H1 (cell line): ENCODE measurements at regions not wholly inside any gene's neighbourhood (a gene's known extent, or its start where the extent isn't known, plus 50 kb on each side); places are given as distances from the start of the nearest gene placed in this dataset.

ENCODE experiments used
- CTCF ChIA-PET: fragments of 300-600 bp; sonication (Branson Sonifier 250); formaldehyde crosslinking; loops from one replicate; lab custom pipeline; 2021; ENCODE audit not compliant: partially characterized antibody; lab: Charles Lee
- POLR2A ChIA-PET: fragments of 300-600 bp; sonication (Branson Sonifier 250); formaldehyde crosslinking; loops from one replicate; lab custom pipeline; 2021; ENCODE audit warnings: inconsistent platforms; ENCODE audit not compliant: partially characterized antibody; lab: Charles Lee
- DNase-seq, 2 experiments: peaks; one replicate each; pipeline versions ENCODE4 v3.0.0 to v3.0.0-alpha.2; 2010 to 2022; ENCODE audit warnings: low spot score in 2 of 2, low read depth in 1 of 2, mixed read lengths in 1 of 2
- FAIRE-seq: peaks from 2 replicates; lab custom pipeline; 2011; peaks lifted over from hg19 to GRCh38; lab: Jason Lieb, UNC
- H2AFZ ChIP-seq: 2 replicates; pipeline ENCODE4 v1.8.1; 2012; ENCODE audit warnings: low read length, inconsistent platforms
- H2AK5ac ChIP-seq: 2 replicates; pipeline ENCODE4 v1.6.1; 2013; ENCODE audit warnings: low read depth, low read length
- H2BK120ac ChIP-seq: replicated peaks from 2 replicates; pipeline ENCODE3; 2013; ENCODE audit warnings: low read depth, low read length, inconsistent platforms
- H2BK12ac ChIP-seq: 2 replicates; pipeline ENCODE4 v1.6.1; 2013; ENCODE audit warnings: low read depth, low read length
- H2BK15ac ChIP-seq: 2 replicates; pipeline ENCODE4 v1.6.1; 2013; ENCODE audit warnings: low read length
- H2BK20ac ChIP-seq: 2 replicates; pipeline ENCODE4 v1.6.1; 2013; ENCODE audit warnings: low read length
- H2BK5ac ChIP-seq: 2 replicates; pipeline ENCODE4 v1.6.1; 2013; ENCODE audit warnings: low read depth, low read length
- H3K14ac ChIP-seq: 2 replicates; pipeline ENCODE4 v1.6.1; 2013; ENCODE audit warnings: inconsistent platforms; ENCODE audit not compliant: insufficient read length
- H3K18ac ChIP-seq: 2 replicates; pipeline ENCODE4 v1.6.1; 2013; ENCODE audit warnings: low read length; ENCODE audit errors: extremely low read depth
- H3K23ac ChIP-seq: 2 replicates; pipeline ENCODE4 v1.6.1; 2013; ENCODE audit warnings: inconsistent platforms; ENCODE audit not compliant: insufficient read length
- H3K23me2 ChIP-seq: 2 replicates; pipeline ENCODE4 v1.6.1; 2013; ENCODE audit warnings: low read depth, low read length
- H3K27ac ChIP-seq: 2 replicates; pipeline ENCODE4 v1.6.1; 2011; ENCODE audit warnings: low read depth, low read length, inconsistent platforms
- H3K27me3 ChIP-seq, 4 experiments: replicated peaks in 1 of 4; 1 replicate in 1 of 4; 2 replicates in 3 of 4; pipeline versions ENCODE4 v1.6.1 to v1.8.1; 2011 to 2013; ENCODE audit warnings: low read length in 3 of 4, mild to moderate bottlenecking in 3 of 4, inconsistent platforms in 2 of 4, mixed read lengths in 2 of 4, moderate library complexity in 1 of 4; ENCODE audit not compliant: control insufficient read depth in 3 of 4, insufficient read depth in 3 of 4; ENCODE audit errors: extremely low read depth in 1 of 4
- H3K36me3 ChIP-seq, 4 experiments: 2 replicates each; pipeline versions ENCODE4 v1.6.1 to v1.8.1; 2011 to 2013; ENCODE audit warnings: mild to moderate bottlenecking in 4 of 4, low read length in 3 of 4, moderate library complexity in 2 of 4, control low read depth in 1 of 4, inconsistent platforms in 1 of 4; ENCODE audit not compliant: insufficient read depth in 4 of 4, control insufficient read depth in 2 of 4
- H3K4ac ChIP-seq: replicated peaks from 2 replicates; pipeline ENCODE3; 2013; ENCODE audit warnings: low read length, low read depth, mixed read lengths, inconsistent platforms; ENCODE audit not compliant: insufficient read length
- H3K4me1 ChIP-seq, 4 experiments: replicated peaks in 1 of 4; 1 replicate in 1 of 4; 2 replicates in 3 of 4; pipeline versions ENCODE4 v1.6.1 to v1.8.1; 2011 to 2013; ENCODE audit warnings: low read length in 3 of 4, inconsistent platforms in 2 of 4, mixed read lengths in 1 of 4; ENCODE audit not compliant: insufficient read depth in 4 of 4, control insufficient read depth in 3 of 4
- H3K4me2 ChIP-seq, 2 experiments: 2 replicates each; pipeline versions ENCODE4 v1.6.1 to v1.8.1; 2011 to 2013; ENCODE audit warnings: low read depth in 2 of 2, low read length in 2 of 2, control low read depth in 1 of 2, inconsistent platforms in 1 of 2, mild to moderate bottlenecking in 1 of 2; ENCODE audit not compliant: insufficient read depth in 1 of 2
- H3K4me3 ChIP-seq, 4 experiments: fragments of 200-600, 300-600 bp in 1 of 4; sonication (generic), shearing (Covaris generic), sonication (Bioruptor Twin) in 1 of 4; 2 replicates each; pipeline versions ENCODE4 v1.5.1 to v1.8.1; 2011 to 2016; ENCODE audit warnings: low read length in 4 of 4, low read depth in 3 of 4, control low read depth in 2 of 4, inconsistent platforms in 2 of 4, mild to moderate bottlenecking in 2 of 4, mixed read lengths in 1 of 4, moderate library complexity in 1 of 4; ENCODE audit not compliant: insufficient read depth in 2 of 4; ENCODE audit errors: extremely low read depth in 1 of 4
- H3K56ac ChIP-seq: replicated peaks from 2 replicates; pipeline ENCODE3; 2013; ENCODE audit warnings: low read depth, mild to moderate bottlenecking, mixed read lengths, low read length, inconsistent platforms; ENCODE audit not compliant: insufficient read length
- H3K79me1 ChIP-seq: 2 replicates; pipeline ENCODE4 v1.6.1; 2013; ENCODE audit warnings: low read depth, low read length, control low read depth
- H3K79me2 ChIP-seq, 2 experiments: 2 replicates each; pipeline versions ENCODE4 v1.6.1 to v1.8.1; 2012 to 2013; ENCODE audit warnings: low read length in 2 of 2, mild to moderate bottlenecking in 2 of 2, inconsistent platforms in 1 of 2; ENCODE audit not compliant: insufficient read depth in 2 of 2, control insufficient read depth in 1 of 2
- H3K9ac ChIP-seq, 4 experiments: replicated peaks in 1 of 4; 1 replicate in 1 of 4; 2 replicates in 3 of 4; pipeline versions ENCODE4 v1.6.1 to v1.8.1; 2011 to 2013; ENCODE audit warnings: low read depth in 3 of 4, low read length in 3 of 4, control low read depth in 2 of 4, mild to moderate bottlenecking in 2 of 4, moderate library complexity in 2 of 4, inconsistent platforms in 1 of 4; ENCODE audit errors: extremely low read depth in 1 of 4
- H3K9me3 ChIP-seq, 2 experiments: 2 replicates each; pipeline versions ENCODE4 v1.6.1 to v1.8.1; 2012 to 2013; ENCODE audit warnings: mild to moderate bottlenecking in 2 of 2, moderate library complexity in 2 of 2, control low read depth in 1 of 2, inconsistent platforms in 1 of 2, low read depth in 1 of 2, low read length in 1 of 2, mixed read lengths in 1 of 2; ENCODE audit not compliant: insufficient read depth in 2 of 2
- H4K20me1 ChIP-seq, 2 experiments: replicated peaks in 1 of 2; 2 replicates each; pipeline versions ENCODE3 to v1.8.1; 2011 to 2013; ENCODE audit warnings: inconsistent platforms in 2 of 2, low read length in 2 of 2, mild to moderate bottlenecking in 1 of 2; ENCODE audit not compliant: insufficient read depth in 2 of 2, control insufficient read depth in 1 of 2
- H4K5ac ChIP-seq: 2 replicates; pipeline ENCODE4 v1.6.1; 2013; ENCODE audit warnings: low read length, low read depth, mixed read lengths, inconsistent platforms; ENCODE audit not compliant: insufficient read length
- H4K8ac ChIP-seq: 2 replicates; pipeline ENCODE4 v1.8.0; 2013; ENCODE audit warnings: mild to moderate bottlenecking, moderate library complexity, low read length, inconsistent platforms; ENCODE audit not compliant: insufficient read depth; ENCODE audit errors: extremely low read depth
- H4K91ac ChIP-seq: replicated peaks from 2 replicates; pipeline ENCODE3; 2013; ENCODE audit warnings: low read length, mixed read lengths, inconsistent platforms; ENCODE audit not compliant: insufficient read length
- GABPA ChIP-seq: IDR thresholded peaks from 2 replicates; pipeline ENCODE4 v1.6.1; 2011; ENCODE audit warnings: mild to moderate bottlenecking, low read length, moderate library complexity, borderline replicate concordance; ENCODE audit not compliant: insufficient read depth
- USF2 ChIP-seq: IDR thresholded peaks from 2 replicates; pipeline ENCODE4 v1.6.1; 2011; ENCODE audit warnings: low read length, improper control_type of control experiment
- WGBS, 2 experiments: shearing (Covaris generic) in 1 of 2; methylation state at CpG; one replicate each; pipeline versions ENCODE4 v1.1.6 to v1.1.7; 2013 to 2015; ENCODE audit warnings: low lambda C conversion rate in 2 of 2, mixed read lengths in 2 of 2, inconsistent platforms in 1 of 2, low coverage in 1 of 2, missing lambda C conversion rate in 1 of 2; ENCODE audit not compliant: insufficient replicate concordance in 2 of 2, insufficient coverage in 1 of 2, insufficient read length in 1 of 2; ENCODE audit errors: extremely low coverage in 1 of 2, missing lambda C conversion rate in 1 of 2; 5-methylcytosine and 5-hydroxymethylcytosine counted together

- H2AFZ ChIP-seq = no peak overlapping the region
- H3K79me2 ChIP-seq = peaks cover 0 to 73% of the 10 kb centered on the region in 2 experiments; a peak in 3 of 4 replicates
- H3K36me3 ChIP-seq = no peaks in the 10 kb centered on the region
- peak overlapping the region; percentile 79 for H3K18ac ChIP-seq
- no peak overlapping the region for H3K14ac ChIP-seq
- H3K9ac ChIP-seq = no peak overlapping the region
- peaks cover 8 to 23% (median 16%) of the 10 kb centered on the region in 4 experiments for H3K27me3 ChIP-seq
- DNase-seq (no peak), FAIRE-seq (no peak)
- CTCF ChIA-PET = interaction anchor here (1.2 to 2.8 kb wide), 7 partner anchors 12 to 70 kb away, joined by 3 to 15 read pairs (median 6); no protein-coding TSS in a partner anchor
- H3K56ac ChIP-seq = no peak overlapping the region
- H4K91ac ChIP-seq = peak overlapping the region; percentile 22
- 0 out of 2 replicates have a peak overlapping the region, but pooled peaks have one; percentile 48 for H2BK20ac ChIP-seq
- no peak overlapping the region for H2BK15ac ChIP-seq
- H3K4me1 ChIP-seq = peaks cover 0 to 59% (median 41%) of the 10 kb centered on the region in 4 experiments; a peak in 6 of 7 replicates
- no peaks in the 10 kb centered on the region for H3K9me3 ChIP-seq
- H4K8ac ChIP-seq = no peak overlapping the region
- no peak overlapping the region for H2AK5ac ChIP-seq
- peaks cover 6% of the 10 kb centered on the region; the same call in 1 of the 2 replicates for H3K23me2 ChIP-seq
- peak overlapping the region; percentile 64; the same call in 1 of the 2 replicates for H2BK5ac ChIP-seq
- H3K27ac ChIP-seq = no peak overlapping the region
- H3K23ac ChIP-seq = no peak overlapping the region
- H2BK12ac ChIP-seq = no peak overlapping the region
- 81% methylated on average over 23 of the region's 23 CpGs; no CpG with 5 or more reads in 1 of the 2 experiments for WGBS, 2 experiments
- peaks cover 17% of the 10 kb centered on the region for H3K79me1 ChIP-seq
- peak overlapping the region; percentile 39 for H3K4ac ChIP-seq
- H3K4me2 ChIP-seq = peak overlapping the region in 1 of 2 experiments; percentile 14; a peak in 2 of 4 replicates
- peaks cover 0 to 1% of the 10 kb centered on the region in 2 experiments for H4K20me1 ChIP-seq
- POLR2A ChIA-PET = interaction anchor here (1.0 kb wide), 1 partner anchor 12 kb away, joined by 3 read pairs; no protein-coding TSS in a partner anchor
- no peak overlapping the region for H4K5ac ChIP-seq
- H3K4me3 ChIP-seq = no peak overlapping the region
- H2BK120ac ChIP-seq = peak overlapping the region; percentile 48
- no peak for TF ChIP-seq USF2
- 0 out of 2 replicates have a peak, but pooled peaks have one; percentile 17 for TF ChIP-seq GABPA
- TF ChIP-seq, all 59 proteins: peak for 1
These were observed 73.5 kb upstream of the PPARA start for GRCh38 chr22:46076651-46077339.
